ENCODE measurements at regions not wholly inside any gene's neighbourhood (a gene's known extent, or its start where the extent isn't known, plus 50 kb on each side); places are given as distances from the start of the nearest gene placed in this dataset.

- TF ChIP-seq CTCF (IDR thresholded peaks at IDR 0.05 in 8 of 11, conservative IDR thresholded peaks at IDR 0.05 in 3 of 11), result no peak
- TF ChIP-seq POLR2A (IDR thresholded peaks at IDR 0.05), result no peak
Observed at GRCh38 chr3:26962492-26963360, 340.2 kb downstream of the LRRC3B start.
